NB4 (cell line): ENCODE measurements at regions not wholly inside any gene's neighbourhood (a gene's known extent, or its start where the extent isn't known, plus 50 kb on each side); places are given as distances from the start of the nearest gene placed in this dataset.

Source experiments
- CTCF ChIP-seq: IDR thresholded peaks from one replicate; pipeline ENCODE4 v1.5.1; 2012; ENCODE audit warnings: low read depth, low read length
- MAX ChIP-seq: IDR thresholded peaks from 2 replicates; pipeline ENCODE4 v1.6.1; 2011; ENCODE audit warnings: low read depth, low read length
- POLR2A ChIP-seq: IDR thresholded peaks from 2 replicates; pipeline ENCODE4 v1.6.1; 2011; ENCODE audit warnings: mild to moderate bottlenecking; ENCODE audit not compliant: insufficient read length; ENCODE audit errors: extremely low read depth

- TF ChIP-seq CTCF (no peak), MAX (no peak), POLR2A (no peak)
Observed at GRCh38 chr4:97015301-97015700, 1128.0 kb downstream of the STPG2 start.
